ENCODE measurements at regions not wholly inside any gene's neighbourhood (a gene's known extent, or its start where the extent isn't known, plus 50 kb on each side); places are given as distances from the start of the nearest gene placed in this dataset.
"Not testable (repeated sequence)": the region's sequence is repeated elsewhere in the genome, so short reads cannot be mapped to it uniquely, and the experiment has no call there.

GRCh38 chr4:97279391-97279790, 863.9 kb downstream of the STPG2 start:
- ATAC-seq (no peak), DNase-seq (no peak)
- no peak overlapping the region for H3K27ac Mint-ChIP-seq
- no peaks in the 10 kb centered on the region for H3K4me1 Mint-ChIP-seq
- peaks cover 9 to 10% of the 10 kb centered on the region in 2 donors for H3K9me3 Mint-ChIP-seq
- no peaks in the 10 kb centered on the region for H3K27me3 Mint-ChIP-seq
- H3K4me3 Mint-ChIP-seq, result no peak overlapping the region

GRCh38 chr4:97300561-97300960, 842.7 kb downstream of the STPG2 start:
- Mint-ChIP-seq H3K4me1 (no peaks in the 10 kb centered on the region), H3K27me3 (no peaks in the 10 kb centered on the region), H3K27ac (no peak overlapping the region), H3K9me3 (peaks cover 0 to 5% of the 10 kb centered on the region in 2 donors), H3K4me3 (no peak overlapping the region)
- DNase-seq (no peak), ATAC-seq (no peak)

GRCh38 chr4:97305351-97305750, 837.9 kb downstream of the STPG2 start:
- Mint-ChIP-seq H3K27me3 (no peaks in the 10 kb centered on the region), H3K4me3 (no peak overlapping the region), H3K4me1 (no peaks in the 10 kb centered on the region), H3K9me3 (peaks cover under 1 to 5% of the 10 kb centered on the region in 2 donors), H3K27ac (no peak overlapping the region)
- DNase-seq (no peak), ATAC-seq (no peak)

- H3K4me1 Mint-ChIP-seq, result no peaks in the 10 kb centered on the region
- H3K27ac Mint-ChIP-seq, result no peak overlapping the region
- H3K27me3 Mint-ChIP-seq, result no peaks in the 10 kb centered on the region
- peaks cover 0 to 6% of the 10 kb centered on the region in 2 donors for H3K9me3 Mint-ChIP-seq
- ATAC-seq (no peak), DNase-seq (no peak)
- no peak overlapping the region for H3K4me3 Mint-ChIP-seq
These were observed 834.2 kb downstream of the STPG2 start for GRCh38 chr4:97309121-97309520.

- Mint-ChIP-seq H3K4me3 (no peak overlapping the region), H3K4me1 (no peaks in the 10 kb centered on the region), H3K27me3 (no peaks in the 10 kb centered on the region), H3K9me3 (peaks cover 7 to 14% of the 10 kb centered on the region in 2 donors), H3K27ac (no peak overlapping the region)
- ATAC-seq, result no peak
- no peak for DNase-seq
These were observed 826.1 kb downstream of the STPG2 start for GRCh38 chr4:97317201-97317600.

GRCh38 chr4:97317671-97318070, 825.6 kb downstream of the STPG2 start:
- no peak overlapping the region for H3K27ac Mint-ChIP-seq
- no peak for ATAC-seq

GRCh38 chr4:97325751-97326150, 817.5 kb downstream of the STPG2 start:
- H3K27ac Mint-ChIP-seq, DNase-seq, H3K4me3 Mint-ChIP-seq, H3K27me3 Mint-ChIP-seq, H3K4me1 Mint-ChIP-seq, ATAC-seq: not testable (repeated sequence)
- peaks cover 17 to 24% of the 10 kb centered on the region in 2 donors for H3K9me3 Mint-ChIP-seq

More at GRCh38 chr4:97317671-97318070, 825.6 kb downstream of the STPG2 start:
- peaks cover 7 to 15% of the 10 kb centered on the region in 2 donors for H3K9me3 Mint-ChIP-seq
- DNase-seq, result no peak
- no peaks in the 10 kb centered on the region for H3K27me3 Mint-ChIP-seq
- no peak overlapping the region for H3K4me3 Mint-ChIP-seq
- no peaks in the 10 kb centered on the region for H3K4me1 Mint-ChIP-seq

- peaks cover 10 to 13% of the 10 kb centered on the region in 2 donors for H3K9me3 Mint-ChIP-seq
- H3K27me3 Mint-ChIP-seq, result no peaks in the 10 kb centered on the region
- ATAC-seq (no peak), DNase-seq (no peak)
- H3K4me3 Mint-ChIP-seq, result no peak overlapping the region
- no peak overlapping the region for H3K27ac Mint-ChIP-seq
- no peaks in the 10 kb centered on the region for H3K4me1 Mint-ChIP-seq
These were observed 812.4 kb downstream of the STPG2 start for GRCh38 chr4:97330917-97331316.

GRCh38 chr4:97334348-97334747, 808.9 kb downstream of the STPG2 start:
- ATAC-seq (no peak), DNase-seq (no peak)
- Mint-ChIP-seq H3K27ac (no peak overlapping the region), H3K27me3 (no peaks in the 10 kb centered on the region), H3K4me3 (no peak overlapping the region), H3K4me1 (no peaks in the 10 kb centered on the region), H3K9me3 (peaks cover 28 to 32% of the 10 kb centered on the region in 2 donors)

- no peaks in the 10 kb centered on the region for H3K27me3 Mint-ChIP-seq
- H3K4me3 Mint-ChIP-seq, result no peak overlapping the region
- DNase-seq (no peak), ATAC-seq (no peak)
- no peaks in the 10 kb centered on the region for H3K4me1 Mint-ChIP-seq
- no peak overlapping the region for H3K27ac Mint-ChIP-seq
- peaks cover 0 to 8% of the 10 kb centered on the region in 2 donors for H3K9me3 Mint-ChIP-seq
These were observed 793.6 kb downstream of the STPG2 start for GRCh38 chr4:97349468-97350186.

- Mint-ChIP-seq H3K27me3 (no peaks in the 10 kb centered on the region), H3K9me3 (peaks cover 8 to 13% of the 10 kb centered on the region in 2 donors), H3K4me1 (no peaks in the 10 kb centered on the region), H3K27ac (no peak overlapping the region), H3K4me3 (no peak overlapping the region)
- no peak for ATAC-seq
- no peak for DNase-seq
These were observed 789.4 kb downstream of the STPG2 start for GRCh38 chr4:97353876-97354275.

GRCh38 chr4:97359826-97360225, 783.5 kb downstream of the STPG2 start:
- Mint-ChIP-seq H3K4me1 (no peaks in the 10 kb centered on the region), H3K9me3 (peaks cover 22 to 32% of the 10 kb centered on the region in 2 donors), H3K27ac (peak overlapping the region in 1 of 2 donors; percentile 9), H3K27me3 (no peaks in the 10 kb centered on the region), H3K4me3 (no peak overlapping the region)
- no peak for ATAC-seq
- no peak for DNase-seq

- Mint-ChIP-seq H3K9me3 (peaks cover 22 to 32% of the 10 kb centered on the region in 2 donors), H3K27ac (no peak overlapping the region), H3K4me3 (no peak overlapping the region), H3K4me1 (no peaks in the 10 kb centered on the region), H3K27me3 (no peaks in the 10 kb centered on the region)
- DNase-seq (no peak), ATAC-seq (no peak)
These were observed 782.5 kb downstream of the STPG2 start for GRCh38 chr4:97360733-97361132.

- H3K4me1 Mint-ChIP-seq, result no peaks in the 10 kb centered on the region
- peaks cover 16 to 28% of the 10 kb centered on the region in 2 donors for H3K9me3 Mint-ChIP-seq
- ATAC-seq (no peak), DNase-seq (no peak)
- H3K27me3 Mint-ChIP-seq, result no peaks in the 10 kb centered on the region
- H3K4me3 Mint-ChIP-seq, result no peak overlapping the region
- no peak overlapping the region for H3K27ac Mint-ChIP-seq
These were observed 775.4 kb downstream of the STPG2 start for GRCh38 chr4:97367878-97368277.

- Mint-ChIP-seq H3K4me3 (no peak overlapping the region), H3K4me1 (no peaks in the 10 kb centered on the region), H3K9me3 (peaks cover 21 to 26% of the 10 kb centered on the region in 2 donors), H3K27ac (no peak overlapping the region), H3K27me3 (no peaks in the 10 kb centered on the region)
- no peak for ATAC-seq
- no peak for DNase-seq
These were observed 772.7 kb downstream of the STPG2 start for GRCh38 chr4:97370568-97370967.

GRCh38 chr4:97374526-97374925, 768.8 kb downstream of the STPG2 start:
- Mint-ChIP-seq H3K27ac (no peak overlapping the region), H3K27me3 (no peaks in the 10 kb centered on the region), H3K4me1 (no peaks in the 10 kb centered on the region), H3K4me3 (no peak overlapping the region), H3K9me3 (peaks cover 21 to 26% of the 10 kb centered on the region in 2 donors)
- DNase-seq (no peak), ATAC-seq (no peak)

- no peak overlapping the region for H3K4me3 Mint-ChIP-seq
- H3K4me1 Mint-ChIP-seq, result no peaks in the 10 kb centered on the region
- DNase-seq (no peak), ATAC-seq (no peak)
- no peak overlapping the region for H3K27ac Mint-ChIP-seq
- H3K27me3 Mint-ChIP-seq, result no peaks in the 10 kb centered on the region
- peaks cover 16 to 22% of the 10 kb centered on the region in 2 donors for H3K9me3 Mint-ChIP-seq
These were observed 756.3 kb downstream of the STPG2 start for GRCh38 chr4:97386969-97387368.

All from stimulated activated naive CD8-positive, alpha-beta T cell treated with anti-CD3 and anti-CD28 coated beads, Interleukin-15, amount 100 ng/mL, for 72 hours (primary cell).